ENCODE measurements at regions not wholly inside any gene's neighbourhood (a gene's known extent, or its start where the extent isn't known, plus 50 kb on each side); places are given as distances from the start of the nearest gene placed in this dataset.

DNA sequence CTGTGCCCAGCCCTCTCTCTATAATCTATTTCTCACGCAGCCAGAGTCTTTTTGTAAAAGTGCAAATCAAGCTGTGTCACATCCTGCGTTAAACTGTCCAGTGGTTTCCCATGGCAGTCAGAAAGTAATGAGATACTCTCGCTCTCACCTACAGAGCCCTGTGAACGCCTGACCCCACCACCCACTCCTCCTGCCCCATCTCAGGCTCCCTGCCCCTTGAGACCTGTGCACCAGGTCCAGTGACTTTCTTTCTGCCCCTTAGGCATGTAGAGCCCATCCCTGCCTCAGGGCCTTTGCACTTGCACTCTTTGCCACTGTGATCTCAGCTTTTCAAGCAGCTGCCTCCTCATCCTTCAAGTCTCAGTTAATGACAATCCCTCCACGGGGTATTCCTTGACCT, 58.3 kb upstream of the RASGRP1 start:
- TF ChIP-seq, protein P1, sequence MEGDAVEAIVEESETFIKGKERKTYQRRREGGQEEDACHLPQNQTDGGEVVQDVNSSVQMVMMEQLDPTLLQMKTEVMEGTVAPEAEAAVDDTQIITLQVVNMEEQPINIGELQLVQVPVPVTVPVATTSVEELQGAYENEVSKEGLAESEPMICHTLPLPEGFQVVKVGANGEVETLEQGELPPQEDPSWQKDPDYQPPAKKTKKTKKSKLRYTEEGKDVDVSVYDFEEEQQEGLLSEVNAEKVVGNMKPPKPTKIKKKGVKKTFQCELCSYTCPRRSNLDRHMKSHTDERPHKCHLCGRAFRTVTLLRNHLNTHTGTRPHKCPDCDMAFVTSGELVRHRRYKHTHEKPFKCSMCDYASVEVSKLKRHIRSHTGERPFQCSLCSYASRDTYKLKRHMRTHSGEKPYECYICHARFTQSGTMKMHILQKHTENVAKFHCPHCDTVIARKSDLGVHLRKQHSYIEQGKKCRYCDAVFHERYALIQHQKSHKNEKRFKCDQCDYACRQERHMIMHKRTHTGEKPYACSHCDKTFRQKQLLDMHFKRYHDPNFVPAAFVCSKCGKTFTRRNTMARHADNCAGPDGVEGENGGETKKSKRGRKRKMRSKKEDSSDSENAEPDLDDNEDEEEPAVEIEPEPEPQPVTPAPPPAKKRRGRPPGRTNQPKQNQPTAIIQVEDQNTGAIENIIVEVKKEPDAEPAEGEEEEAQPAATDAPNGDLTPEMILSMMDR (IDR thresholded peaks at IDR 0.05): no peak
- TF ChIP-seq POLR2AphosphoS5 (IDR thresholded peaks at IDR 0.05) (no peak), POLR2A (IDR thresholded peaks at IDR 0.05) (no peak), EP300 (IDR thresholded peaks at IDR 0.05; ENCODE audit: low read depth) (no peak)

Data from transverse colon (tissue), 4 donors.